ENCODE measurements at regions not wholly inside any gene's neighbourhood (a gene's known extent, or its start where the extent isn't known, plus 50 kb on each side); places are given as distances from the start of the nearest gene placed in this dataset.
A peak's percentile ranks its signal among the peaks of the same experiment; 100 is the strongest.

DNA sequence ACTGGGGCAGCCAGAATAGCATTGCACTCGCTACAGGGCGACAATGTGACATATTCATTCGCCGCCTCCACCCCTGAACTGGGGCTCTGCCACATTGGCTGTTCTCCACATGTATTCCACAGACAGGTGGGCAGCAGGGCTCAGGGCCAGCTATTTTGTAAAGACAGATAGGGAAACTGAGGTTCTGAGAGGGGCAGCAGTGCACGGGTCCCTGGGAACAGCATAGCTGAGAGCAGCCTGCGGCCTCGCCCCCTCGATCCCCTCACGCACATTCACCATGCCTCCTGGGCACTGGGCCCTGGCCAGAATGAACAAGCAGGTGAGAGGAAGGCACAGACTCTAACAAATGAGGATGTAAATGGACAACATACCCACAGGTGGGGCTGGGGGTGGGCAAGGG is 75.0 kb upstream of the SPATA12 start:
- peak overlapping the region; percentile 56 for H3K27ac Mint-ChIP-seq
- no peaks in the 10 kb centered on the region for H3K9me3 Mint-ChIP-seq (ENCODE audit: insufficient read depth)
- H3K4me3 Mint-ChIP-seq = no peak overlapping the region
- DNase-seq (no peak), ATAC-seq (no peak)
- no peaks in the 10 kb centered on the region for H3K36me3 Mint-ChIP-seq (ENCODE audit: low read depth)
- peaks cover 11% of the 10 kb centered on the region for H3K27me3 Mint-ChIP-seq (ENCODE audit: low read depth)
- peaks cover 50% of the 10 kb centered on the region for H3K4me1 Mint-ChIP-seq (ENCODE audit: low read depth)
- CTCF ChIA-PET = interaction anchor here (1.0 to 6.8 kb wide), 6 partner anchors 60 to 290 kb away, joined by 3 to 222 read pairs (median 48); partner anchors contain the start of gene ARHGEF3
- POLR2A ChIA-PET = no interaction called here

GRCh38 chr3:56983427-56983826 is 77.0 kb upstream of the SPATA12 start:
- H3K9me3 Mint-ChIP-seq (ENCODE audit: insufficient read depth) = no peaks in the 10 kb centered on the region
- H3K27me3 Mint-ChIP-seq (ENCODE audit: low read depth) = no peaks in the 10 kb centered on the region
- ChIA-PET CTCF (interaction anchor here (0.6 to 1.0 kb wide), 3 partner anchors 12 to 282 kb away, joined by 3 to 4 read pairs (median 3); no protein-coding TSS in a partner anchor), POLR2A (interaction anchor here (0.6 kb wide), 1 partner anchor 15 kb away, joined by 3 read pairs; no protein-coding TSS in a partner anchor)
- H3K36me3 Mint-ChIP-seq (ENCODE audit: low read depth) = no peaks in the 10 kb centered on the region
- ATAC-seq (no peak), DNase-seq (no peak)
- no peak overlapping the region for H3K27ac Mint-ChIP-seq
- H3K4me3 Mint-ChIP-seq = no peak overlapping the region
- H3K4me1 Mint-ChIP-seq (ENCODE audit: low read depth) = peaks cover 51% of the 10 kb centered on the region

GRCh38 chr3:56981445-56982230 is 78.8 kb upstream of the SPATA12 start:
- CTCF ChIA-PET = interaction anchor here (0.7 to 2.5 kb wide), 8 partner anchors 11 to 277 kb away, joined by 3 to 8 read pairs (median 3); partner anchors contain the start of gene ARHGEF3
- no peaks in the 10 kb centered on the region for H3K36me3 Mint-ChIP-seq (ENCODE audit: low read depth)
- peak overlapping the region; percentile 5 for H3K27ac Mint-ChIP-seq
- ATAC-seq (no peak), DNase-seq (no peak)
- H3K4me3 Mint-ChIP-seq = no peak overlapping the region
- peaks cover 39% of the 10 kb centered on the region for H3K4me1 Mint-ChIP-seq (ENCODE audit: low read depth)
- no peaks in the 10 kb centered on the region for H3K27me3 Mint-ChIP-seq (ENCODE audit: low read depth)
- H3K9me3 Mint-ChIP-seq (ENCODE audit: insufficient read depth) = no peaks in the 10 kb centered on the region
- POLR2A ChIA-PET = interaction anchor here (1.5 to 2.8 kb wide), 2 partner anchors 66 to 181 kb away, joined by 6 to 11 read pairs; partner anchors contain the start of gene ARHGEF3

DNA sequence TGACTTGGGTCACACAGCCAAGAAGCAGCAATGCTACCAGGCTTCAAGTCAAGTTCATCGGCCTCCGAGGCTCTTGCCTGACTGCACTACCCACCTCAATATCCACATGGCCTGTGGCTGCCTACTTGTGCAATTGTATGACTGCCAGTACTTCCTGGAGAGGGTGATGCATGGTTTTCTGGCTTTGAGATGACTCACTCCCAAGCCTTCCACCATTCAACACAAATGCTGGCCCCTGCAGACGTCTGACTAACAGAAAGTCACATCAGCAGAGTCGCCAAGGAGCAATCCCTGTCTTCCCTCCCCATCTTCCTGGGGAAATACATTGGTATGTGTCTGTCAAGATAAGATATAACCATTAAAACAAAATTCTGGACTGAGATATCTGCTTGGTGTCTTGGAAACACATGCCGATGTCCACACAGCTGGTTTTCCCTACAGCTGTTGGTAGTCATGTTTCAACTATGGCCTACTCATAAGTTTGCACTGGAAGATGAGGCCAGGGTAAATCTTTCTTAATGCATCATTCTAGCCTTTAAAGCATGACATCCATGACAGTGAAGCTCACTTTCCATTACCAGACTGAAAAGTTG is 79.6 kb upstream of the SPATA12 start:
- DNase-seq (peak; percentile 60), ATAC-seq (peak; percentile 80)
- Mint-ChIP-seq H3K4me1 (ENCODE audit: low read depth) (peaks cover 32% of the 10 kb centered on the region), H3K9me3 (ENCODE audit: insufficient read depth) (no peaks in the 10 kb centered on the region), H3K4me3 (no peak overlapping the region), H3K27me3 (ENCODE audit: low read depth) (no peaks in the 10 kb centered on the region), H3K36me3 (ENCODE audit: low read depth) (no peaks in the 10 kb centered on the region), H3K27ac (peak overlapping the region; percentile 65)
- CTCF ChIA-PET = interaction anchor here (0.8 to 2.6 kb wide), 9 partner anchors 8 to 181 kb away, joined by 3 to 14 read pairs (median 3); partner anchors contain the start of gene ARHGEF3
- POLR2A ChIA-PET = interaction anchor here (1.5 to 2.8 kb wide), 3 partner anchors 65 to 184 kb away, joined by 3 to 11 read pairs (median 6); partner anchors contain the start of gene ARHGEF3

- no peak overlapping the region for H3K4me3 Mint-ChIP-seq
- ATAC-seq (no peak), DNase-seq (no peak)
- H3K27me3 Mint-ChIP-seq (ENCODE audit: low read depth) = no peaks in the 10 kb centered on the region
- ChIA-PET POLR2A (interaction anchor here (1.5 to 2.8 kb wide), 2 partner anchors 179 to 183 kb away, joined by 3 to 11 read pairs; partner anchors contain the start of gene ARHGEF3), CTCF (interaction anchor here (0.8 to 2.6 kb wide), 5 partner anchors 8 to 180 kb away, joined by 3 to 14 read pairs (median 4); no protein-coding TSS in a partner anchor)
- H3K4me1 Mint-ChIP-seq (ENCODE audit: low read depth) = peaks cover 25% of the 10 kb centered on the region
- no peaks in the 10 kb centered on the region for H3K36me3 Mint-ChIP-seq (ENCODE audit: low read depth)
- H3K27ac Mint-ChIP-seq = no peak overlapping the region
- H3K9me3 Mint-ChIP-seq (ENCODE audit: insufficient read depth) = no peaks in the 10 kb centered on the region
These were observed 80.2 kb upstream of the SPATA12 start for GRCh38 chr3:56980243-56980642.

DNA sequence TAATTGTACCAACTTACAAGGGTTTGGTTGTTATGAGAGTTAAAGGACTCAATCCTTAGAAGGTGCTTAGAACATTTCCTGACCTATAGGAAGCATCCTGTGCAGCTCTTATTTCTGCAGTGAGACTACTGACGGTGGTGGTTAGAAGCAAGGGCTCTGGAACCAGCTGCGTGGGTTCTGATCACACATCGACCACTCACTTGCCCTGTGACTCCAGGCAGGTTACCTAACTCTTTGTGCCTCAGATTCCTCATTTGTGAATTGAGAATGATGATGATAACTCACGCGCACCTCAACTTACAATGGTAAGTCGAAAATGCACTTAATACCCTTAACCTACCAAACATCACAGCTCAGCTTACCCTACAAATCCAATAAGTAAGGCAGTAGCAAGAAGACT is 80.7 kb upstream of the SPATA12 start:
- DNase-seq (no peak), ATAC-seq (no peak)
- no peaks in the 10 kb centered on the region for H3K27me3 Mint-ChIP-seq (ENCODE audit: low read depth)
- ChIA-PET CTCF (interaction anchor here (0.8 to 2.6 kb wide), 6 partner anchors 9 to 180 kb away, joined by 3 to 14 read pairs (median 4); partner anchors contain the start of gene ARHGEF3), POLR2A (interaction anchor here (0.8 to 2.8 kb wide), 4 partner anchors 18 to 182 kb away, joined by 3 to 11 read pairs (median 3); partner anchors contain the start of gene ARHGEF3)
- H3K4me1 Mint-ChIP-seq (ENCODE audit: low read depth) = peaks cover 25% of the 10 kb centered on the region
- no peak overlapping the region for H3K4me3 Mint-ChIP-seq
- no peaks in the 10 kb centered on the region for H3K36me3 Mint-ChIP-seq (ENCODE audit: low read depth)
- no peaks in the 10 kb centered on the region for H3K9me3 Mint-ChIP-seq (ENCODE audit: insufficient read depth)
- H3K27ac Mint-ChIP-seq = no peak overlapping the region

GRCh38 chr3:56977561-56977889 is 82.9 kb upstream of the SPATA12 start:
- Mint-ChIP-seq H3K27ac (no peak overlapping the region), H3K36me3 (ENCODE audit: low read depth) (no peaks in the 10 kb centered on the region), H3K4me3 (no peak overlapping the region), H3K9me3 (ENCODE audit: insufficient read depth) (no peaks in the 10 kb centered on the region), H3K4me1 (ENCODE audit: low read depth) (peaks cover 17% of the 10 kb centered on the region), H3K27me3 (ENCODE audit: low read depth) (no peaks in the 10 kb centered on the region)
- ATAC-seq = no peak
- DNase-seq = no peak
- ChIA-PET POLR2A (interaction anchor here (0.6 to 0.7 kb wide), 2 partner anchors 45 to 54 kb away, joined by 3 to 4 read pairs; no protein-coding TSS in a partner anchor), CTCF (interaction anchor here (1.0 to 1.5 kb wide), 3 partner anchors 11 to 176 kb away, joined by 4 to 8 read pairs (median 5); partner anchors contain the start of gene ARHGEF3)

- ATAC-seq = no peak
- CTCF ChIA-PET = interaction anchor here (0.6 to 1.5 kb wide), 4 partner anchors 11 to 175 kb away, joined by 3 to 8 read pairs (median 4); partner anchors contain the start of gene ARHGEF3
These were observed 83.6 kb upstream of the SPATA12 start for GRCh38 chr3:56976651-56977560.

DNA sequence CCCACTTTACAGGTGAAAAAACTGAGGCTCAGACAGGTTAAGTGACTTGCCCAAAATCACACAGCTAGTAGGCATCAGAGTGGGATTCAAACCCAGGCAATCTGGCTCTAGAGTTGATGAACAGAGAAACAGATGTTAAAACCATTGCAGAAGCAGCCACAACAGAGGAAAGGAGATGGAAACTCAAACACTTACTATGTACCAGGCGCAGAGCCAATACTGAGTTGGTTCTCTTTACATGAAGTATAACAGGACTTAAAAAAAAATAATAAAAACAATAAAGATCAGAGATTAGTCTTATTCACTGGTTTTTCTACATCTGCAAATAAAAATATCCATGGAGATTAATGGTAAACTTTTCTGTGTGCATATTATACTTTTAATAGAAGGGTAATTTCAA is 84.9 kb upstream of the SPATA12 start:
- no peak for ATAC-seq
- H3K4me1 Mint-ChIP-seq (ENCODE audit: low read depth) = peaks cover 8% of the 10 kb centered on the region
- DNase-seq = no peak
- H3K9me3 Mint-ChIP-seq (ENCODE audit: insufficient read depth) = no peaks in the 10 kb centered on the region
- no peaks in the 10 kb centered on the region for H3K27me3 Mint-ChIP-seq (ENCODE audit: low read depth)
- H3K4me3 Mint-ChIP-seq = no peak overlapping the region
- ChIA-PET POLR2A (no interaction called here), CTCF (no interaction called here)
- H3K27ac Mint-ChIP-seq = no peak overlapping the region
- H3K36me3 Mint-ChIP-seq (ENCODE audit: low read depth) = no peaks in the 10 kb centered on the region

More at GRCh38 chr3:56976651-56977560, 83.6 kb upstream of the SPATA12 start:
- Mint-ChIP-seq H3K4me3 (no peak overlapping the region), H3K27me3 (ENCODE audit: low read depth) (no peaks in the 10 kb centered on the region), H3K36me3 (ENCODE audit: low read depth) (no peaks in the 10 kb centered on the region), H3K9me3 (ENCODE audit: insufficient read depth) (no peaks in the 10 kb centered on the region), H3K27ac (no peak overlapping the region), H3K4me1 (ENCODE audit: low read depth) (peaks cover 17% of the 10 kb centered on the region)
- POLR2A ChIA-PET = no interaction called here
- no peak for DNase-seq

GRCh38 chr3:56974247-56974930 is 86.1 kb upstream of the SPATA12 start:
- Mint-ChIP-seq H3K27ac (no peak overlapping the region), H3K36me3 (ENCODE audit: low read depth) (no peaks in the 10 kb centered on the region), H3K9me3 (ENCODE audit: insufficient read depth) (no peaks in the 10 kb centered on the region), H3K27me3 (ENCODE audit: low read depth) (no peaks in the 10 kb centered on the region), H3K4me1 (ENCODE audit: low read depth) (no peaks in the 10 kb centered on the region), H3K4me3 (no peak overlapping the region)
- POLR2A ChIA-PET = no interaction called here
- ATAC-seq (no peak), DNase-seq (no peak)
- CTCF ChIA-PET = interaction anchor here (0.7 to 1.3 kb wide), 4 partner anchors 14 to 172 kb away, joined by 3 to 8 read pairs (median 4); partner anchors contain the start of gene ARHGEF3
